Esophagus squamous epithelium (tissue), 5 donors: ENCODE measurements at regions not wholly inside any gene's neighbourhood (a gene's known extent, or its start where the extent isn't known, plus 50 kb on each side); places are given as distances from the start of the nearest gene placed in this dataset.

Source experiments
- DNase-seq: peaks from one replicate; lab custom pipeline; 2025; lab: John Stamatoyannopoulos, UW
- H3K27ac ChIP-seq, 4 donors: fragments of 200-600 bp; sonication (generic); one replicate each; pipeline ENCODE4 v1.5.1; 2016 to 2019; ENCODE audit warnings: mild to moderate bottlenecking in 1 of 4
- H3K27me3 ChIP-seq, 4 donors: fragments of 200-600 bp; sonication (generic); 1 replicate in 3 of 4; 2 replicates in 1 of 4; pipeline versions ENCODE4 v1.5.1 to v1.6.0; 2017 to 2021; ENCODE audit warnings: antibody characterized with exemption in 1 of 4
- H3K36me3 ChIP-seq, 3 donors: fragments of 200-600 bp; sonication (generic); one replicate each; pipeline ENCODE4 v1.5.1; 2016 to 2019
- H3K4me1 ChIP-seq, 3 donors: fragments of 200-600 bp; sonication (generic); one replicate each; pipeline ENCODE4 v1.5.1; 2017 to 2019
- H3K4me3 ChIP-seq, 4 donors: fragments of 200-600 bp; sonication (generic); 1 replicate in 3 of 4; 2 replicates in 1 of 4; pipeline ENCODE4 v1.5.1; 2016 to 2019; ENCODE audit warnings: mild to moderate bottlenecking in 2 of 4, moderate library complexity in 1 of 4
- H3K9me3 ChIP-seq, 3 donors: fragments of 200-600 bp; sonication (generic); one replicate each; pipeline ENCODE4 v1.5.1; 2016 to 2019
- POLR2A ChIP-seq, 4 donors: fragments of 450-650 bp; IDR thresholded peaks; one replicate each; pipeline ENCODE4 v1.6.1; 2017; ENCODE audit warnings: antibody characterized with exemption in 4 of 4, mild to moderate bottlenecking in 4 of 4, moderate library complexity in 3 of 4
- WGBS, 2 donors: methylation state at CpG; one replicate each; pipeline ENCODE4 v1.1.5; 2018; 5-methylcytosine and 5-hydroxymethylcytosine counted together
- intact Hi-C: fragments of 100-400 bp; cut with DNase I; formaldehyde crosslinking; loops from one replicate; pipeline ENCODE4 v1.15.0; 2022
- TF ChIP-seq, protein P1 (sequence below), 6 experiments: fragments of 450-650 bp in 4 of 6; fragments of 200-600 bp in 2 of 6; sonication (generic) in 2 of 6; IDR thresholded peaks; one replicate each; pipeline ENCODE4 v1.5.1; 2016 to 2019; ENCODE audit warnings: antibody characterized with exemption in 6 of 6, mild to moderate bottlenecking in 4 of 6, moderate library complexity in 4 of 6
- donor health status: DM: yes; HTN: yes; CAD: no.

- intact Hi-C loops = no loop called here
- no peaks in the 10 kb centered on the region for H3K27me3 ChIP-seq
- 74 to 82% methylated on average over 1 to 2 of the region's 2 CpGs for WGBS, 2 donors
Measured at GRCh38 chr3:197369545-197369944, 71.1 kb upstream of the DLG1 start.

GRCh38 chr3:197368821-197369220 is 70.4 kb upstream of the DLG1 start:
- no peak for DNase-seq
- no peak for TF ChIP-seq POLR2A (IDR thresholded peaks at IDR 0.05)
- TF ChIP-seq, protein P1, sequence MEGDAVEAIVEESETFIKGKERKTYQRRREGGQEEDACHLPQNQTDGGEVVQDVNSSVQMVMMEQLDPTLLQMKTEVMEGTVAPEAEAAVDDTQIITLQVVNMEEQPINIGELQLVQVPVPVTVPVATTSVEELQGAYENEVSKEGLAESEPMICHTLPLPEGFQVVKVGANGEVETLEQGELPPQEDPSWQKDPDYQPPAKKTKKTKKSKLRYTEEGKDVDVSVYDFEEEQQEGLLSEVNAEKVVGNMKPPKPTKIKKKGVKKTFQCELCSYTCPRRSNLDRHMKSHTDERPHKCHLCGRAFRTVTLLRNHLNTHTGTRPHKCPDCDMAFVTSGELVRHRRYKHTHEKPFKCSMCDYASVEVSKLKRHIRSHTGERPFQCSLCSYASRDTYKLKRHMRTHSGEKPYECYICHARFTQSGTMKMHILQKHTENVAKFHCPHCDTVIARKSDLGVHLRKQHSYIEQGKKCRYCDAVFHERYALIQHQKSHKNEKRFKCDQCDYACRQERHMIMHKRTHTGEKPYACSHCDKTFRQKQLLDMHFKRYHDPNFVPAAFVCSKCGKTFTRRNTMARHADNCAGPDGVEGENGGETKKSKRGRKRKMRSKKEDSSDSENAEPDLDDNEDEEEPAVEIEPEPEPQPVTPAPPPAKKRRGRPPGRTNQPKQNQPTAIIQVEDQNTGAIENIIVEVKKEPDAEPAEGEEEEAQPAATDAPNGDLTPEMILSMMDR (IDR thresholded peaks at IDR 0.05) = no peak
- WGBS, 2 donors = 68 to 80% methylated on average over 1 to 4 of the region's 4 CpGs
- Histone ChIP-seq H3K27ac (no peak overlapping the region), H3K9me3 (no peaks in the 10 kb centered on the region), H3K27me3 (no peaks in the 10 kb centered on the region), H3K4me1 (peaks cover 35 to 94% (median 52%) of the 10 kb centered on the region in 3 donors), H3K4me3 (no peak overlapping the region), H3K36me3 (no peaks in the 10 kb centered on the region)
- intact Hi-C loops = no loop called here

More at GRCh38 chr3:197369545-197369944, 71.1 kb upstream of the DLG1 start:
- H3K4me3 ChIP-seq = no peak overlapping the region
- H3K36me3 ChIP-seq = no peaks in the 10 kb centered on the region
- peaks cover 30 to 87% (median 48%) of the 10 kb centered on the region in 3 donors for H3K4me1 ChIP-seq
- no peaks in the 10 kb centered on the region for H3K9me3 ChIP-seq
- DNase-seq = no peak
- no peak overlapping the region for H3K27ac ChIP-seq
- TF ChIP-seq, protein P1 (IDR thresholded peaks at IDR 0.05) = no peak
- TF ChIP-seq POLR2A (IDR thresholded peaks at IDR 0.05) = no peak

- H3K27ac ChIP-seq = no peak overlapping the region
- no peaks in the 10 kb centered on the region for H3K9me3 ChIP-seq
- H3K4me1 ChIP-seq = peaks cover 35 to 94% (median 56%) of the 10 kb centered on the region in 3 donors
- TF ChIP-seq, protein P1 (IDR thresholded peaks at IDR 0.05) = no peak
- TF ChIP-seq POLR2A (IDR thresholded peaks at IDR 0.05) = no peak
- H3K4me3 ChIP-seq = no peak overlapping the region
- intact Hi-C loops = no loop called here
- no peaks in the 10 kb centered on the region for H3K27me3 ChIP-seq
- WGBS, 2 donors = 39 to 53% methylated on average over 4 of the region's 4 CpGs
- H3K36me3 ChIP-seq = no peaks in the 10 kb centered on the region
- DNase-seq = no peak
Measured at GRCh38 chr3:197368330-197368729, 69.9 kb upstream of the DLG1 start.

GRCh38 chr3:197367081-197367780 is 68.8 kb upstream of the DLG1 start:
- H3K4me1 ChIP-seq = peaks cover 27 to 87% (median 48%) of the 10 kb centered on the region in 3 donors
- intact Hi-C loops = no loop called here

More at GRCh38 chr3:197367081-197367780, 68.8 kb upstream of the DLG1 start:
- Histone ChIP-seq H3K27ac (peak overlapping the region; percentile 70 to 83 (median 76)), H3K9me3 (no peaks in the 10 kb centered on the region), H3K4me3 (no peak overlapping the region), H3K36me3 (no peaks in the 10 kb centered on the region), H3K27me3 (no peaks in the 10 kb centered on the region)
- WGBS, 2 donors = 34 to 38% methylated on average over 7 to 8 of the region's 13 CpGs
- peak; percentile 17 for DNase-seq
- TF ChIP-seq, protein P1 (IDR thresholded peaks at IDR 0.05) = no peak
- no peak for TF ChIP-seq POLR2A (IDR thresholded peaks at IDR 0.05)
